ENCODE measurements at regions not wholly inside any gene's neighbourhood (a gene's known extent, or its start where the extent isn't known, plus 50 kb on each side); places are given as distances from the start of the nearest gene placed in this dataset.
"Not testable (repeated sequence)": the region's sequence is repeated elsewhere in the genome, so short reads cannot be mapped to it uniquely, and the experiment has no call there.

GRCh38 chr1:242813490-242814091 lies 289.1 kb upstream of the PLD5 start:
- TF ChIP-seq EZH2phosphoT487 (IDR thresholded peaks at IDR 0.05; ENCODE audit: borderline replicate concordance, low read length) (no peak), CTCF (IDR thresholded peaks at IDR 0.05; ENCODE audit: low read depth, low read length, poor library complexity, severe bottlenecking) (no peak)
- Histone ChIP-seq H3F3A (ENCODE audit: control insufficient read depth, insufficient read depth) (no peaks in the 10 kb centered on the region), H4K20me1 (ENCODE audit: control insufficient read depth, insufficient read depth, low read depth, low read length) (no peaks in the 10 kb centered on the region), H3K4me3 (ENCODE audit: low read length) (no peak overlapping the region), H3K9me3 (ENCODE audit: control insufficient read depth, insufficient read depth, low read length) (no peaks in the 10 kb centered on the region), H3K4me2 (ENCODE audit: low read length) (peak overlapping the region; percentile 20; the same call in 1 of the 2 replicates), H3K27me3 (ENCODE audit: control insufficient read depth, low read length) (no peaks in the 10 kb centered on the region), H3K36me3 (ENCODE audit: control insufficient read depth, low read length) (no peaks in the 10 kb centered on the region), H3K9me2 (replicated peaks; ENCODE audit: control insufficient read depth, low read length) (no peaks in the 10 kb centered on the region), H3K27ac (ENCODE audit: low read depth, low read length) (no peak overlapping the region), H3K79me2 (ENCODE audit: control insufficient read depth, low read length) (no peaks in the 10 kb centered on the region), H3K4me1 (ENCODE audit: control insufficient read depth, low read length) (peaks cover 8% of the 10 kb centered on the region)

- no peaks in the 10 kb centered on the region for H3K9me3 ChIP-seq (ENCODE audit: control insufficient read depth, insufficient read depth, low read length)
- no peak for TF ChIP-seq EZH2phosphoT487 (IDR thresholded peaks at IDR 0.05; ENCODE audit: borderline replicate concordance, low read length)
- TF ChIP-seq CTCF (IDR thresholded peaks at IDR 0.05; ENCODE audit: low read depth, low read length, poor library complexity, severe bottlenecking) = no peak
- no peaks in the 10 kb centered on the region for H3K36me3 ChIP-seq (ENCODE audit: control insufficient read depth, low read length)
- no peak overlapping the region for H3K4me2 ChIP-seq (ENCODE audit: low read length)
- H3K9me2 ChIP-seq (replicated peaks; ENCODE audit: control insufficient read depth, low read length) = no peaks in the 10 kb centered on the region
- no peaks in the 10 kb centered on the region for H3F3A ChIP-seq (ENCODE audit: control insufficient read depth, insufficient read depth)
- H3K27ac ChIP-seq (ENCODE audit: low read depth, low read length) = no peak overlapping the region
- no peaks in the 10 kb centered on the region for H3K79me2 ChIP-seq (ENCODE audit: control insufficient read depth, low read length)
- no peaks in the 10 kb centered on the region for H3K27me3 ChIP-seq (ENCODE audit: control insufficient read depth, low read length)
- H3K4me3 ChIP-seq (ENCODE audit: low read length) = no peak overlapping the region
- peaks cover 8% of the 10 kb centered on the region for H3K4me1 ChIP-seq (ENCODE audit: control insufficient read depth, low read length)
- no peaks in the 10 kb centered on the region for H4K20me1 ChIP-seq (ENCODE audit: control insufficient read depth, insufficient read depth, low read depth, low read length)
Observed at GRCh38 chr1:242811092-242811840, 286.8 kb upstream of the PLD5 start.

- Histone ChIP-seq H3K4me1 (ENCODE audit: control insufficient read depth, low read length) (no peaks in the 10 kb centered on the region), H3K4me2 (ENCODE audit: low read length) (no peak overlapping the region), H4K20me1 (ENCODE audit: control insufficient read depth, insufficient read depth, low read depth, low read length) (no peaks in the 10 kb centered on the region), H3K36me3 (ENCODE audit: control insufficient read depth, low read length) (no peaks in the 10 kb centered on the region), H3F3A (ENCODE audit: control insufficient read depth, insufficient read depth) (no peaks in the 10 kb centered on the region), H3K9me3 (ENCODE audit: control insufficient read depth, insufficient read depth, low read length) (no peaks in the 10 kb centered on the region), H3K9me2 (replicated peaks; ENCODE audit: control insufficient read depth, low read length) (no peaks in the 10 kb centered on the region), H3K27ac (ENCODE audit: low read depth, low read length) (no peak overlapping the region), H3K27me3 (ENCODE audit: control insufficient read depth, low read length) (no peaks in the 10 kb centered on the region), H3K79me2 (ENCODE audit: control insufficient read depth, low read length) (no peaks in the 10 kb centered on the region), H3K4me3 (ENCODE audit: low read length) (no peak overlapping the region)
- no peak for TF ChIP-seq CTCF (IDR thresholded peaks at IDR 0.05; ENCODE audit: low read depth, low read length, poor library complexity, severe bottlenecking)
Observed at GRCh38 chr1:242806324-242806723, 281.8 kb upstream of the PLD5 start.

GRCh38 chr1:242805360-242805759 lies 280.9 kb upstream of the PLD5 start:
- H3K4me1 ChIP-seq (ENCODE audit: control insufficient read depth, low read length) = not testable (repeated sequence)

More at GRCh38 chr1:242805360-242805759, 280.9 kb upstream of the PLD5 start:
- not testable (repeated sequence) for H3K27ac ChIP-seq (ENCODE audit: low read depth, low read length); H3K4me2 ChIP-seq (ENCODE audit: low read length); H4K20me1 ChIP-seq (ENCODE audit: control insufficient read depth, insufficient read depth, low read depth, low read length); H3K9me3 ChIP-seq (ENCODE audit: control insufficient read depth, insufficient read depth, low read length); H3K36me3 ChIP-seq (ENCODE audit: control insufficient read depth, low read length); H3F3A ChIP-seq (ENCODE audit: control insufficient read depth, insufficient read depth); H3K4me3 ChIP-seq (ENCODE audit: low read length); H3K9me2 ChIP-seq (replicated peaks; ENCODE audit: control insufficient read depth, low read length); H3K27me3 ChIP-seq (ENCODE audit: control insufficient read depth, low read length); H3K79me2 ChIP-seq (ENCODE audit: control insufficient read depth, low read length)

Data from DOHH2 (cell line).